Lower lobe of right lung (tissue), 2 donors: ENCODE measurements at regions not wholly inside any gene's neighbourhood (a gene's known extent, or its start where the extent isn't known, plus 50 kb on each side); places are given as distances from the start of the nearest gene placed in this dataset.

ENCODE experiments used
- ATAC-seq, 2 donors: fragments of 200-7000 bp; cut with Tn5 transposase; one replicate each; pipeline ENCODE4 v1.9.1; 2020 to 2022; ENCODE audit warnings: mild to moderate bottlenecking in 2 of 2, moderate library complexity in 2 of 2
- DNase-seq: peaks from one replicate; pipeline ENCODE4 v3.0.0-alpha.2; 2020
- H3K27ac ChIP-seq: fragments of 200-600 bp; one replicate; pipeline ENCODE4 v1.8.0; 2022
- H3K27me3 ChIP-seq: fragments of 200-600 bp; one replicate; pipeline ENCODE4 v1.8.0; 2022; ENCODE audit warnings: low read depth
- H3K36me3 ChIP-seq: fragments of 200-600 bp; one replicate; pipeline ENCODE4 v1.8.0; 2022; ENCODE audit warnings: mild to moderate bottlenecking
- H3K4me1 ChIP-seq: fragments of 200-600 bp; one replicate; pipeline ENCODE4 v1.8.0; 2022
- H3K4me3 ChIP-seq: fragments of 200-600 bp; one replicate; pipeline ENCODE4 v1.8.0; 2022; ENCODE audit warnings: mild to moderate bottlenecking
- H3K9me3 ChIP-seq: fragments of 200-600 bp; one replicate; pipeline ENCODE4 v1.8.0; 2022
- intact Hi-C: fragments of 100-400 bp; cut with DNase I; formaldehyde crosslinking; loops from one replicate; pipeline ENCODE4 v1.11.0; 2022
- TF ChIP-seq, protein P1 (sequence below): fragments of 200-600 bp; IDR thresholded peaks from one replicate; pipeline ENCODE4 v1.8.0; 2022; ENCODE audit warnings: antibody characterized with exemption, mild to moderate bottlenecking
- donor health status: DM: no; HTN: yes; CAD: no; lungs with severe emphysema.

DNA sequence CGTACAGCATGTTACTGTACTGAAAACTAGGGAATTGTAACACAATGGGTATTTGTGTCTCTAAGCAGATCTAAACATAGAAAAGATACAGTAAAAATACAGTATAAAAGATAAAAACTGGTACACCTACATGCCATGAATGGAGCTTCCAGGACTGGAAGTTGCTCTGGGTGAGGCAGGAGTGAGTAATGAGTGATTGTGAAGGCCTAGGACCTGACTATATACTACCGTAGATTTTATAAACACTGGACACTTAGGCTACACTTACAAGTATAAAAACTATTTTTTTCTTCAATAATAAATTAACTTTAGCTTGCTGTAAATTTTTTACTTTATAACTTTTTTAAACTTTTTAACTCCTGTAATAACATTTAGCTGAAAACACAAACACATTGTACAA lies 324.4 kb upstream of the TNP1 start:
- H3K36me3 ChIP-seq = no peaks in the 10 kb centered on the region
- H3K27ac ChIP-seq = no peak overlapping the region
- H3K27me3 ChIP-seq = no peaks in the 10 kb centered on the region
- H3K9me3 ChIP-seq = no peaks in the 10 kb centered on the region
- TF ChIP-seq, protein P1, sequence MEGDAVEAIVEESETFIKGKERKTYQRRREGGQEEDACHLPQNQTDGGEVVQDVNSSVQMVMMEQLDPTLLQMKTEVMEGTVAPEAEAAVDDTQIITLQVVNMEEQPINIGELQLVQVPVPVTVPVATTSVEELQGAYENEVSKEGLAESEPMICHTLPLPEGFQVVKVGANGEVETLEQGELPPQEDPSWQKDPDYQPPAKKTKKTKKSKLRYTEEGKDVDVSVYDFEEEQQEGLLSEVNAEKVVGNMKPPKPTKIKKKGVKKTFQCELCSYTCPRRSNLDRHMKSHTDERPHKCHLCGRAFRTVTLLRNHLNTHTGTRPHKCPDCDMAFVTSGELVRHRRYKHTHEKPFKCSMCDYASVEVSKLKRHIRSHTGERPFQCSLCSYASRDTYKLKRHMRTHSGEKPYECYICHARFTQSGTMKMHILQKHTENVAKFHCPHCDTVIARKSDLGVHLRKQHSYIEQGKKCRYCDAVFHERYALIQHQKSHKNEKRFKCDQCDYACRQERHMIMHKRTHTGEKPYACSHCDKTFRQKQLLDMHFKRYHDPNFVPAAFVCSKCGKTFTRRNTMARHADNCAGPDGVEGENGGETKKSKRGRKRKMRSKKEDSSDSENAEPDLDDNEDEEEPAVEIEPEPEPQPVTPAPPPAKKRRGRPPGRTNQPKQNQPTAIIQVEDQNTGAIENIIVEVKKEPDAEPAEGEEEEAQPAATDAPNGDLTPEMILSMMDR = no peak
- H3K4me1 ChIP-seq = no peaks in the 10 kb centered on the region
- intact Hi-C loops = no loop called here
- no peak overlapping the region for H3K4me3 ChIP-seq
- DNase-seq (no peak), ATAC-seq (no peak)

DNA sequence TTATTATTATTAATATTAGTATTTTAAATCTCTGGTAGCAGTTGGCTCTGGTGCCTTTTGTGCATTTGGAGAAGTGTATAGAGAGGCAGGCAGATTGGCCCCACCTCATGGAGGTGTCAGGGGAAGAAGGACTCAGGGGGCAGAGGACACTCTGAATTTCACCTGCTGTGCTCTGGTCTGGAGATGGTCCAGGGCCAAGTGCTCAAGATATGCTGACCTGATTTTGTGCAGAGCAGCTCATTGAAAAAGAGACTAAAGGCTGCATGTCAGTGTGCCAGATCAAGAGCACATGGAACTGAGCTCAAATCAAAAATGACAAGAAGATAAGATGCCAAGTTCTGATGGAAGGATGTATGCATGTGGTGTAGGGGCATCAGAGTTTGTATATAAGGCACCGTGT lies 323.6 kb upstream of the TNP1 start:
- TF ChIP-seq, protein P1 = no peak
- DNase-seq (no peak), ATAC-seq (no peak)
- Histone ChIP-seq H3K27ac (no peak overlapping the region), H3K27me3 (no peaks in the 10 kb centered on the region), H3K9me3 (no peaks in the 10 kb centered on the region), H3K36me3 (no peaks in the 10 kb centered on the region), H3K4me1 (no peaks in the 10 kb centered on the region), H3K4me3 (no peak overlapping the region)
- intact Hi-C loops = no loop called here

DNA sequence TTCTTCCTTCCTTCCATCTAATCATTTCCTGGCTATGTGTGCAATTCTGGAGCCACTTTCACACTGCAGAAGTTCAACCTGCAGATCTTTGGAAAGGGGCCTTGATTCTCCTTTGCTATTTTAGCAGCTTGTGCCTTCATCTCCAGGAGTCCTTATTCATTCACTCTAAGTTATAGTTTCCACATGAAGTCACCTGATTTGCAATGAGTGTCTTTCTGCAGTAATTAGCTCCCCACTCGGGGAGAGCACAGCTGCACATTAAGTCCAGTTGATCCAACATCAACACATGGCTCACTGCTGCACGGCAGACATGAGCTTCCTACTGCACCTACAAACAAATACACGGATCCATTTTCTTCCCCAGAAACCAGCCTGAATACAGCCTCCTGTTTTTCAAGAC lies 323.1 kb upstream of the TNP1 start:
- Histone ChIP-seq H3K36me3 (no peaks in the 10 kb centered on the region), H3K4me1 (no peaks in the 10 kb centered on the region), H3K4me3 (no peak overlapping the region), H3K9me3 (no peaks in the 10 kb centered on the region), H3K27me3 (no peaks in the 10 kb centered on the region), H3K27ac (no peak overlapping the region)
- no peak for DNase-seq
- intact Hi-C loops = no loop called here
- TF ChIP-seq, protein P1 = no peak
- ATAC-seq = no peak

DNA sequence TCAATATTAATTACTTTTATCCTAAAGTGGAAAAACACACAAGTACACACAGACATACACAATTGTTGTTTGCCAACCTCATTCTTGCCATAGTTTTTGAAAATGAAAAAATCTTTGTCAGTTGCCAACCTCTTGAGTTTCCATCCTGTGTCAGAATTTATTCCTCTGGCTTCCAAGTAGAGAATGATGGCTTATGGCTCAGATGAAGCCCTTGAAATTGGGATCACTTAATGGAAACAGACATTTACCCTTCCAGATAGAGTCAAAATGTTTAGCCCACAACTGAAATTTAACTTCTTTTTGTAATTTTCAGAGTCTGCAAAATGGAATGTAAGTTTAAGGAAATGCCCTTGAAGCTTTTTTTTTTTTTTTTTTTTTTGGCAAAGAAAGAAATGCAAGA lies 321.6 kb upstream of the TNP1 start:
- no peaks in the 10 kb centered on the region for H3K36me3 ChIP-seq
- intact Hi-C loops = no loop called here
- H3K4me1 ChIP-seq = no peaks in the 10 kb centered on the region
- H3K9me3 ChIP-seq = no peaks in the 10 kb centered on the region
- TF ChIP-seq, protein P1 = no peak
- no peaks in the 10 kb centered on the region for H3K27me3 ChIP-seq
- no peak for ATAC-seq
- H3K27ac ChIP-seq = no peak overlapping the region
- H3K4me3 ChIP-seq = no peak overlapping the region
- no peak for DNase-seq

DNA sequence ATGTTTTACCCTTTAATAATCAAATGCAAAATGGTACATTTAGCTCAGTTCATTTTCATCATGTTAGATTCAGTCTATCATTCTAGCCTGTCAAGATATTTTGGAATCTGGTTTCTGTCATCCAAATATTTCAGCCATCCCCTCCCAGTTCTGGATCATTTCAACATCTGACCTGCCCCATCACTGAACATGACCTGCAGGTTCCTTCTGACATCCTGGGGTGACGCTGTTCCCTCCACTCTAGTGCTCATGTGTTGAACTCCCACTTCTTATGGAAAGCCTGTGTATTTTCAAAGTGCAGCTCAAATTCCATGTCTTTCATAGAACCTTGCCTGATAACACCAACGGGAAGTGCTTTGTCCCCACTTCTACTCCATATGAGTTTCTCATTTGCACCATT lies 320.0 kb upstream of the TNP1 start:
- H3K4me1 ChIP-seq = no peaks in the 10 kb centered on the region
- no peaks in the 10 kb centered on the region for H3K36me3 ChIP-seq
- no peak overlapping the region for H3K27ac ChIP-seq
- no peaks in the 10 kb centered on the region for H3K27me3 ChIP-seq
- H3K4me3 ChIP-seq = no peak overlapping the region
- DNase-seq (no peak), ATAC-seq (no peak)
- intact Hi-C loops = no loop called here
- H3K9me3 ChIP-seq = no peaks in the 10 kb centered on the region
- TF ChIP-seq, protein P1 = no peak

DNA sequence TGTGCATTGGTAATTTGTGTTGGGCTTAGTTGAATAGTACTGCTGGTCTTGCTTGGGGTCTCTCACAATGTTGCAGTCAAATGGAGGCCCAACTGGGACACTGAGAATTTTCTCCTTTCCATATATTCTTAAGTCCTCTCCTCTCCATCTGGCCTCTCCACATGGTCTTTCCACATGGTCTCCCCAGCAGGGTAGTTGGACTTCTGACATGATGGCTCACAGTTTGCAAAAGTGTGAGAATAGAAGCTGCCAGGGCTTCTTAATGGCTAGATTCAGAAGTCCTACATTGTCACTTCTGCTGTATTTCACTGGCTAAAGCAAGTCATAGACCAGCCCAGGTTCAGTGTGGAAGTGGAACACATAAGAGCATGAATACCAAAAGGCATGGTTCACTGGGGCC lies 318.5 kb upstream of the TNP1 start:
- Histone ChIP-seq H3K27me3 (no peaks in the 10 kb centered on the region), H3K9me3 (no peaks in the 10 kb centered on the region), H3K27ac (no peak overlapping the region), H3K36me3 (no peaks in the 10 kb centered on the region), H3K4me1 (no peaks in the 10 kb centered on the region), H3K4me3 (no peak overlapping the region)
- DNase-seq (no peak), ATAC-seq (no peak)
- TF ChIP-seq, protein P1 = no peak
- intact Hi-C loops = no loop called here
